ENCODE measurements at regions not wholly inside any gene's neighbourhood (a gene's known extent, or its start where the extent isn't known, plus 50 kb on each side); places are given as distances from the start of the nearest gene placed in this dataset.

DNA sequence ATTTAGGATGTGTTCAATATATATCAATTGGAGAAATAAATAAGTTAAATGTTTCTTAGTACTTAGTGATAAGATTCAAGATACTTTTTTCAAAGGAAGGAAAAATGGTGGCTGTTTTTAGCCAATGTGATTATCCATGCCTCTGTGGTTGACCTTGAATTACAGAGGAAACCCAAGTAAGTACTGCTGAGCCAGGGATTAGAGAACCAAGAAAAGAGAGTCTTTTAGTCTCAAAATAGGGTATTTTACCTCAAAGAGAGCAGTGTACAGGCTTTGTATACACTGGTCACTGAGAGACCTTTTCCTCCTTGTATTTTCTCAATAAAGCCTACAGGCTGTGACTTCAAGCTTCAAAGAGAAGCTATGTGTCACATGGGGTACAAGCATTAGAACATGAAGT lies 1075.3 kb downstream of the ADGRL3 start:
- H3K27me3 ChIP-seq (ENCODE audit: control insufficient read depth, insufficient read depth, low read length) = no peaks in the 10 kb centered on the region
- DNase-seq = no peak

DNA sequence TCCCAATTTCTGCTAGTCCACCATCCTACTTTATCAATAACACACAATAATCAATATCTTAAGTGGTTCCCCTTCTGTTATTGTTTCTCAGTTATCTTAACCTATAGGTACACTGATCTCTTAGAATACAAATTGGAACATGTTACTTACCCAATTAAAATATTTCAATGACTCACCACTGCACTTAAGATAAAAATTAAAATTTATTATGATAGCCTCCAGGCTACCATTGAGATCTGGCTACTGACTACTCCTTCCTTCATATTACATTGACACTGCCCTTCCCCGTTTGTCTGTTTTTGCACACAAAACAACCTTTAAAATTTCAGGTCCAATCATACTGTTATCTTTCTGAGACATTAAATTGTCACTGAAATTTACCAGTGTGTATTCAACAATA lies 1074.7 kb downstream of the ADGRL3 start:
- Histone ChIP-seq H3K27ac (ENCODE audit: low read length) (no peak overlapping the region), H3K4me1 (ENCODE audit: control insufficient read depth, insufficient read depth, low read length) (no peaks in the 10 kb centered on the region), H3K4me3 (ENCODE audit: low read length) (no peak overlapping the region), H3K27me3 (ENCODE audit: control insufficient read depth, insufficient read depth, low read length) (no peaks in the 10 kb centered on the region), H3K36me3 (ENCODE audit: control insufficient read depth, insufficient read depth, low read length) (no peaks in the 10 kb centered on the region), H3K9me3 (ENCODE audit: control insufficient read depth, low read depth, low read length) (no peaks in the 10 kb centered on the region)
- DNase-seq = no peak
- 88% methylated on average over 1 of the region's 1 CpG for WGBS (ENCODE audit: insufficient coverage, low lambda C conversion rate)

More for the DNA sequence above, 1075.3 kb downstream of the ADGRL3 start:
- Histone ChIP-seq H3K27ac (ENCODE audit: low read length) (no peak overlapping the region), H3K36me3 (ENCODE audit: control insufficient read depth, insufficient read depth, low read length) (no peaks in the 10 kb centered on the region), H3K4me1 (ENCODE audit: control insufficient read depth, insufficient read depth, low read length) (no peaks in the 10 kb centered on the region), H3K4me3 (ENCODE audit: low read length) (no peak overlapping the region), H3K9me3 (ENCODE audit: control insufficient read depth, low read depth, low read length) (no peaks in the 10 kb centered on the region)

DNA sequence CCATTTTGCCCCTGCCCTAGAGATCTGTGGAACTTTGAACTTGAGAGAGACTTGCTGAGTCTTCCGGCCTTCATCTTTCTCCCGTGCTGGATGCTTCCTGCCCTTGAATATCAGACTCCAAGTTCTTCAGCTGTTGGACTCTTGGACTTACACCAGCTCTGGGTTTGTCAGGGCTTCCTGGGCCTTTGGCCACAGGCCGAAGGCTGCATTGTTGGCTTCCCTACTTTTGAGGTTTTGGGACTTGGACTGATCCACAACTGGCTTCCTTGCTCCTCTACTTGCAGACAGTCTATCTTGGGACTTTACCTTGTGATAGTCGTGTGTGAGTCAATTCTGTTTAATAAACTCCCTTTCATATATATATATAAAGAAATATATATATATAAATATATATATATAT lies 1071.0 kb downstream of the ADGRL3 start:
- no peak overlapping the region for H3K27ac ChIP-seq (ENCODE audit: low read length)
- H3K36me3 ChIP-seq (ENCODE audit: control insufficient read depth, insufficient read depth, low read length) = no peaks in the 10 kb centered on the region
- H3K9me3 ChIP-seq (ENCODE audit: control insufficient read depth, low read depth, low read length) = no peaks in the 10 kb centered on the region
- no peaks in the 10 kb centered on the region for H3K27me3 ChIP-seq (ENCODE audit: control insufficient read depth, insufficient read depth, low read length)
- DNase-seq = no peak
- no peak overlapping the region for H3K4me3 ChIP-seq (ENCODE audit: low read length)
- no CpG with 5 or more reads among the region's 4 CpGs for WGBS (ENCODE audit: insufficient coverage, low lambda C conversion rate)
- H3K4me1 ChIP-seq (ENCODE audit: control insufficient read depth, insufficient read depth, low read length) = no peaks in the 10 kb centered on the region

DNA sequence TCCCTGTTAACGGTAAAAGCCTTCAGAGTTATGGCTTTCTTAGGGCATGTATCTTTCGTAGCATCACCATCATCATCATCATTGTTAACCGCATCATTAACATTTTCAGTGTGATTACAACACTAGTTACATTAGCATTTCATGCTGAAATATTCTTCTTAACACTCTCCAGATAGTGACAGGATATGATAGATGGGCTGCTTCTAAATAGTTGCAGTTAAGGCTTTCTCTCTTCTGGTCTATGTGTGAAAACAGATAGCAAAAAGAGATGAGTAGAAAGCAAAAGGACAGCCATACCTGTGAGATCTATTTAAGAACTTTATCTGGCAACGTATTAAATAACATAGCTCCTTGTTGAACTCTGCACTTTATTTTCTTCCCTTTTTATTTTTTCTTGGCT lies 1069.8 kb downstream of the ADGRL3 start:
- Histone ChIP-seq H3K27me3 (ENCODE audit: control insufficient read depth, insufficient read depth, low read length) (no peaks in the 10 kb centered on the region), H3K4me3 (ENCODE audit: low read length) (no peak overlapping the region), H3K4me1 (ENCODE audit: control insufficient read depth, insufficient read depth, low read length) (no peaks in the 10 kb centered on the region), H3K9me3 (ENCODE audit: control insufficient read depth, low read depth, low read length) (no peaks in the 10 kb centered on the region), H3K27ac (ENCODE audit: low read length) (no peak overlapping the region), H3K36me3 (ENCODE audit: control insufficient read depth, insufficient read depth, low read length) (no peaks in the 10 kb centered on the region)
- WGBS (ENCODE audit: insufficient coverage, low lambda C conversion rate) = 100% methylated on average over 1 of the region's 4 CpGs
- DNase-seq = no peak

DNA sequence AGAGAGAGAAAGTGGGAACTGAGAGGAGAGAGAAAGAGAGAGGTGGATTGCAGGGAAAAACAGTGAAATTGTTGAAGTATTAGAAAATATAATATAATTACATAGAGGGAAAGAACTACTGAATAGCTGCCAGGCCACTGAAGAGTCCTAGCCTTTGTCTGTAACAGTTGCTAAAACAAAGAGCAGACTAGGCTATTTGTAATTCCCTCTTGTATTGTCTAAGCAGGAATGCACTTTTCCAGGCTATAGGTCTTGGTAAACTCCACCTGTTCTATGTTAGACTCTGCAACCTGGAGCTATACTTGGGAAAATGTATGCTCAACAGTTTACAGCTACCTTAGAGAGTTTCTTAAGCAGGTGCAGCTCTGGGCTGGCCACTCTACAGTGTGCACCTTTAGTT lies 1063.3 kb downstream of the ADGRL3 start:
- H3K4me3 ChIP-seq (ENCODE audit: low read length) = no peak overlapping the region
- no peak for DNase-seq
- no peaks in the 10 kb centered on the region for H3K4me1 ChIP-seq (ENCODE audit: control insufficient read depth, insufficient read depth, low read length)
- H3K27ac ChIP-seq (ENCODE audit: low read length) = no peak overlapping the region
- no peaks in the 10 kb centered on the region for H3K27me3 ChIP-seq (ENCODE audit: control insufficient read depth, insufficient read depth, low read length)
- H3K9me3 ChIP-seq (ENCODE audit: control insufficient read depth, low read depth, low read length) = no peaks in the 10 kb centered on the region
- no peaks in the 10 kb centered on the region for H3K36me3 ChIP-seq (ENCODE audit: control insufficient read depth, insufficient read depth, low read length)

DNA sequence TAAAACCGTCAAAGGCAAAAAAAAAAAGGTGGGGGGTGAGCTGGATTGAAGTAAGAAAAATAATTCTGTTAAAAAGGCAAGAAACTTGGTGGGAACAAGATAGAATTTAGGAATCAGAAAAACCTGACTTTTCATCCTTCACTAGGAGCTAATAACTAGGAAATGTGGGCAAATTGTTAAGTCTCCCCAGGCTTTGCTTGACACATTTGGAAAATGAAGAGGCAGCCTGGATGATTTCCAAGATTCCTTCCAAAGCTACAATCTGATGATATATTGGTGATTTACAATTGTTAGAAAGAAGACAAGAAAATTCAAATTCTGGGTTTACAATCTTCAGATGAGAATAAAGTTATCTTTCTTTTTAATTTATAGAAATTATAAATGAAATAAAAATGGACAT lies 1062.5 kb downstream of the ADGRL3 start:
- DNase-seq = no peak
- Histone ChIP-seq H3K9me3 (ENCODE audit: control insufficient read depth, low read depth, low read length) (no peaks in the 10 kb centered on the region), H3K36me3 (ENCODE audit: control insufficient read depth, insufficient read depth, low read length) (no peaks in the 10 kb centered on the region), H3K27ac (ENCODE audit: low read length) (no peak overlapping the region), H3K4me3 (ENCODE audit: low read length) (no peak overlapping the region), H3K4me1 (ENCODE audit: control insufficient read depth, insufficient read depth, low read length) (no peaks in the 10 kb centered on the region), H3K27me3 (ENCODE audit: control insufficient read depth, insufficient read depth, low read length) (no peaks in the 10 kb centered on the region)
- 44% methylated on average over 1 of the region's 1 CpG for WGBS (ENCODE audit: insufficient coverage, low lambda C conversion rate)

DNA sequence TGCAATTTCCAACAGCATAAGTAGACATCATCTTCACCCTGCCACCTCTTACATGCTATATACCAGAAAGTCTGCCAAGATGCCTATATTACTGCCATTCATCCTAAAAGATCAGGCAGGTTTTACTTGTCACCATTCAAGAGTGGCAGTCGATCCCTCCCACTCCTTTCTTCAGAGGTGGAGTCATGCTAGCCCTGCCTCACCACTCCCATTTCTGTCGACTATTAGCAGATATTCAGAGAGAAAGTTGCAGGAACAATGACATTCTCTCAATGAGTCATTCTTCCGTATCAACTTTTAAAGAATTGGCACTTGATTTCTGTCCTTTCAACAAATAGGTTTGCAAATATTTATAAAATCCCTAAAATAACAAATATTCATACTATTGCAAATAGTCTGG lies 1060.1 kb downstream of the ADGRL3 start:
- Histone ChIP-seq H3K27ac (ENCODE audit: low read length) (no peak overlapping the region), H3K36me3 (ENCODE audit: control insufficient read depth, insufficient read depth, low read length) (no peaks in the 10 kb centered on the region), H3K4me3 (ENCODE audit: low read length) (no peak overlapping the region), H3K4me1 (ENCODE audit: control insufficient read depth, insufficient read depth, low read length) (no peaks in the 10 kb centered on the region), H3K9me3 (ENCODE audit: control insufficient read depth, low read depth, low read length) (no peaks in the 10 kb centered on the region), H3K27me3 (ENCODE audit: control insufficient read depth, insufficient read depth, low read length) (no peaks in the 10 kb centered on the region)
- WGBS (ENCODE audit: insufficient coverage, low lambda C conversion rate) = no CpG with 5 or more reads among the region's 3 CpGs
- DNase-seq = no peak

DNA sequence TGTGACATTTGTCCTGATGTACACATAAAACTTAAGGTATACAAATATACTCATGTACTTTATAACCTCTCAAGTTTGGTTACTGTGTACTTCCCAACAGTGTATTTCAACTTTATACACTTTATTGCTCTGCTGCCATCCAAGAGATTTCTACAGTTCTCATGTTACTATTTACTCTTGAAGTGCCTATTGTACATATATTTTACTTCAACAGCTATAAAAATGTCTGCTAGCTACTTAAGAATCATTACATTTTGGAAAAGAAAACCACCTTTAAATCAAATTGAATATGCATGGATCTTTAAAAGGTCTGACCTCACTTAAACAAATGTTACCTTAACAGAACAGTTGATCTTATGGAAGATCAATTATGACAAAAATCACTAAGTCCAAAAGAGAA lies 1056.4 kb downstream of the ADGRL3 start:
- Histone ChIP-seq H3K27ac (ENCODE audit: low read length) (no peak overlapping the region), H3K4me3 (ENCODE audit: low read length) (no peak overlapping the region), H3K9me3 (ENCODE audit: control insufficient read depth, low read depth, low read length) (no peaks in the 10 kb centered on the region), H3K4me1 (ENCODE audit: control insufficient read depth, insufficient read depth, low read length) (no peaks in the 10 kb centered on the region), H3K36me3 (ENCODE audit: control insufficient read depth, insufficient read depth, low read length) (no peaks in the 10 kb centered on the region), H3K27me3 (ENCODE audit: control insufficient read depth, insufficient read depth, low read length) (no peaks in the 10 kb centered on the region)
- no peak for DNase-seq

DNA sequence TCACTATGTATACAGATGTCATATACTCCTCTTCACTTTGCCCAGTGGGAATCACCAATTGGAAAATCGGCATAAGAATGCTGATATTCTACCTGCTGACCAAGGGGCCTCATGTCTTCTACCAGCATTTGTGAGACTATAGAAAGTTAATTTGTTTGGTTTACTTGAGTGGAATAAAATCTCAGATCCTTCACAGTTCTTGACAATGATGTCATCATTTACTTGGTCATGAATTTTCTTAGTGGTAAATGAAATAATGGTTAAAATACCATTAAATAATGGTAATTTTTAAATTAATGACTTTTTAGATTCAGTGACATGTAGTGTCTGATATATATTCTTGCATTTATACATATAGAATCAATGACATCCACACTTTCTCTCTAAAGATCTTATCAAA lies 1052.6 kb downstream of the ADGRL3 start:
- no CpG with 5 or more reads among the region's 1 CpG for WGBS (ENCODE audit: insufficient coverage, low lambda C conversion rate)
- no peak overlapping the region for H3K27ac ChIP-seq (ENCODE audit: low read length)
- no peaks in the 10 kb centered on the region for H3K27me3 ChIP-seq (ENCODE audit: control insufficient read depth, insufficient read depth, low read length)
- no peaks in the 10 kb centered on the region for H3K9me3 ChIP-seq (ENCODE audit: control insufficient read depth, low read depth, low read length)
- H3K36me3 ChIP-seq (ENCODE audit: control insufficient read depth, insufficient read depth, low read length) = no peaks in the 10 kb centered on the region
- no peaks in the 10 kb centered on the region for H3K4me1 ChIP-seq (ENCODE audit: control insufficient read depth, insufficient read depth, low read length)
- DNase-seq = no peak
- no peak overlapping the region for H3K4me3 ChIP-seq (ENCODE audit: low read length)

DNA sequence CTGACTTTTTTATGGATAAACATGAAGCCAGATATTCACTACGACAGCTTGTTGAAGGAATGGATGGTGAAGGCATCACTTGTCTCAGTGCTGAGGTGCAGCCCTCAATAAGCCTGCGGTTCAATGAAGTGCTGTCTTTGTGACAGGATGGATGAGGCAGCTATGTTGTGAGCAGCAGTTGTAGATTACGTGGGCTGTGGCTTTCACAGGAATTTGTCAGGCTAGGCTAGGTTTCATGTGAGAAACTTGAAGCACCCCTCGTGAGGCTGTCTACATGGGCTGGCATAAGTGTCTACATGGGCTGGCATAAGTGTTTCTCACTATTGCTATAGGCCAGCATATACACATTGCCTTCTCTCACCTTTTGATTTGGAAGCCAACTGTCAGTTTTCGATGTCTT lies 1050.0 kb downstream of the ADGRL3 start:
- H3K36me3 ChIP-seq (ENCODE audit: control insufficient read depth, insufficient read depth, low read length) = no peaks in the 10 kb centered on the region
- no peaks in the 10 kb centered on the region for H3K4me1 ChIP-seq (ENCODE audit: control insufficient read depth, insufficient read depth, low read length)
- no peak overlapping the region for H3K4me3 ChIP-seq (ENCODE audit: low read length)
- H3K9me3 ChIP-seq (ENCODE audit: control insufficient read depth, low read depth, low read length) = no peaks in the 10 kb centered on the region
- H3K27ac ChIP-seq (ENCODE audit: low read length) = no peak overlapping the region
- WGBS (ENCODE audit: insufficient coverage, low lambda C conversion rate) = 33% methylated on average over 1 of the region's 5 CpGs
- no peaks in the 10 kb centered on the region for H3K27me3 ChIP-seq (ENCODE audit: control insufficient read depth, insufficient read depth, low read length)
- DNase-seq = no peak

DNA sequence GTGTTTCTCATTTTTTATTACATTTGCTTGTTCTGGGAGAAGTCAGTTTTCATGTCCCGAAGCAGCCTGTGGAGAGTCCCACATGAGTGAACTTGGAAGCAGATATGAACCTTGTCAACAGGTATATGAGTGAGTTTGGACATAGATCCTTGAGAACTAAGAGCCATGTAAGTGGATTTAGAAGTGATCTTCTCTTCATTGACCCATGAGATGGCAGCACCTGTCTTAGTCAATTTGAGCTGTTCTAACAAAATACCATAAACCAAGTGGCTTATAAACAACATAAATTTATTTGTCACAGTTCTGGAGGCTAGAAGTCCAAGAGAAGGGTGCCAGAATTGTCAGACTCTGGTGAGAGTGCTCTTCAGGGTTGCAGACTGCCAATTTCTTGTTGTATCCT lies 1043.8 kb downstream of the ADGRL3 start:
- no peaks in the 10 kb centered on the region for H3K4me1 ChIP-seq (ENCODE audit: control insufficient read depth, insufficient read depth, low read length)
- no peaks in the 10 kb centered on the region for H3K9me3 ChIP-seq (ENCODE audit: control insufficient read depth, low read depth, low read length)
- no peaks in the 10 kb centered on the region for H3K36me3 ChIP-seq (ENCODE audit: control insufficient read depth, insufficient read depth, low read length)
- H3K27ac ChIP-seq (ENCODE audit: low read length) = no peak overlapping the region
- DNase-seq = no peak
- no CpG with 5 or more reads among the region's 1 CpG for WGBS (ENCODE audit: insufficient coverage, low lambda C conversion rate)
- no peak overlapping the region for H3K4me3 ChIP-seq (ENCODE audit: low read length)
- H3K27me3 ChIP-seq (ENCODE audit: control insufficient read depth, insufficient read depth, low read length) = no peaks in the 10 kb centered on the region

DNA sequence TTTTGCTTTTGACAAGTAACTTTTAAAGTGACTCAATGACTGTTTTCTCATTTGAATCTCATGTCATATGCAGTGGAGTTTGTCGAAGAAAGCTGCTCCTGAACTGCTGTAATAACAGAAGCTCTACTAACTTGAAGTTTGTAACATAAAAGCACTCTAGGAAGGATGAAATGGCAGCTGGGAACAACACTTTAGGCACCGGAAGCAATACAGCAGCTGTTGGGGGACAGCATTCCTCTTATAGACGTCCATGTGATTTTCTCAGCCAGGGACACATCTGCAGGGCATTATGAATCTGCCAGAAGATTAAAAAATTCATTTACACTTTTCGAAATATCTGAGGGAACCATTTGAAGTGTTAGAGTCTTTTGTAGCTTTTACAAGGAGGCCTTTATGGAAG lies 1035.8 kb downstream of the ADGRL3 start:
- no peaks in the 10 kb centered on the region for H3K9me3 ChIP-seq (ENCODE audit: control insufficient read depth, low read depth, low read length)
- 64% methylated on average over 2 of the region's 4 CpGs for WGBS (ENCODE audit: insufficient coverage, low lambda C conversion rate)
- no peak overlapping the region for H3K4me3 ChIP-seq (ENCODE audit: low read length)
- DNase-seq = no peak
- no peaks in the 10 kb centered on the region for H3K27me3 ChIP-seq (ENCODE audit: control insufficient read depth, insufficient read depth, low read length)
- H3K36me3 ChIP-seq (ENCODE audit: control insufficient read depth, insufficient read depth, low read length) = no peaks in the 10 kb centered on the region
- no peak overlapping the region for H3K27ac ChIP-seq (ENCODE audit: low read length)
- H3K4me1 ChIP-seq (ENCODE audit: control insufficient read depth, insufficient read depth, low read length) = no peaks in the 10 kb centered on the region
